ENCODE measurements at regions not wholly inside any gene's neighbourhood (a gene's known extent, or its start where the extent isn't known, plus 50 kb on each side); places are given as distances from the start of the nearest gene placed in this dataset.

DNA sequence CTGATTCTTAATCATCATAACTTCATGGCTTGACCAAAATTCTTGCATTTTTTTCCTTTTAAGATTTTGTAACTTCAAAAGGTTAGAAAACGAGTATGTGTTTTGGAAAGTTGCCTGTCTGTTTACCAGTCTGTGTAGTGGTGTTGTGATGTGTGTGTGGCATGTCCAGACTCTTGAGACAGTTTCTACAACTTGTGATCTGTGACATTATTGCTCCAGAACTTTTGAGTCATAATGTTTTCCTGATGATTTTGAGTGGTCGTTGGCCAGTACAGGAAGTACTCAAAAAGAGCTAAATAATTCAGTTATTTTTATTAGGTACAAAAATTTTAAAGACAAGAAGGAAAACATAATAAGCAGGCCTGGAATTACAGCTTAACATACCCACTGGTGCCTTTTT, 229.0 kb upstream of the C2CD4B start:
- TF ChIP-seq, protein P1, sequence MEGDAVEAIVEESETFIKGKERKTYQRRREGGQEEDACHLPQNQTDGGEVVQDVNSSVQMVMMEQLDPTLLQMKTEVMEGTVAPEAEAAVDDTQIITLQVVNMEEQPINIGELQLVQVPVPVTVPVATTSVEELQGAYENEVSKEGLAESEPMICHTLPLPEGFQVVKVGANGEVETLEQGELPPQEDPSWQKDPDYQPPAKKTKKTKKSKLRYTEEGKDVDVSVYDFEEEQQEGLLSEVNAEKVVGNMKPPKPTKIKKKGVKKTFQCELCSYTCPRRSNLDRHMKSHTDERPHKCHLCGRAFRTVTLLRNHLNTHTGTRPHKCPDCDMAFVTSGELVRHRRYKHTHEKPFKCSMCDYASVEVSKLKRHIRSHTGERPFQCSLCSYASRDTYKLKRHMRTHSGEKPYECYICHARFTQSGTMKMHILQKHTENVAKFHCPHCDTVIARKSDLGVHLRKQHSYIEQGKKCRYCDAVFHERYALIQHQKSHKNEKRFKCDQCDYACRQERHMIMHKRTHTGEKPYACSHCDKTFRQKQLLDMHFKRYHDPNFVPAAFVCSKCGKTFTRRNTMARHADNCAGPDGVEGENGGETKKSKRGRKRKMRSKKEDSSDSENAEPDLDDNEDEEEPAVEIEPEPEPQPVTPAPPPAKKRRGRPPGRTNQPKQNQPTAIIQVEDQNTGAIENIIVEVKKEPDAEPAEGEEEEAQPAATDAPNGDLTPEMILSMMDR (IDR thresholded peaks at IDR 0.05; ENCODE audit: poor library complexity, severe bottlenecking), result no peak
- TF ChIP-seq EP300 (conservative IDR thresholded peaks at IDR 0.05; ENCODE audit: poor library complexity, severe bottlenecking), result no peak
